Astrocyte of the cerebellum (primary cell): ENCODE measurements at regions not wholly inside any gene's neighbourhood (a gene's known extent, or its start where the extent isn't known, plus 50 kb on each side); places are given as distances from the start of the nearest gene placed in this dataset.
"Not testable (repeated sequence)": the region's sequence is repeated elsewhere in the genome, so short reads cannot be mapped to it uniquely, and the experiment has no call there.

Experiments used
- DNase-seq: peaks from one replicate; pipeline ENCODE4 v3.0.0-alpha.2; 2011; ENCODE audit warnings: low read depth
- H3K4me3 ChIP-seq: 2 replicates; pipeline ENCODE4 v1.5.1; 2011; ENCODE audit warnings: mild to moderate bottlenecking, low read depth, low read length, moderate library complexity
- CTCF ChIP-seq: IDR thresholded peaks from 2 replicates; pipeline ENCODE4 v1.5.1; 2012; ENCODE audit warnings: low read length, low read depth, moderate library complexity, mild to moderate bottlenecking; ENCODE audit errors: missing control alignments
- in situ Hi-C: cut with HindIII; loops from 2 replicates; pipeline ENCODE4 v1.10.0; 2017; ENCODE audit warnings: low sequenced_read_pairs

- H3K4me3 ChIP-seq, DNase-seq, in situ Hi-C loops: not testable (repeated sequence)
Measured at GRCh38 chr6:104676679-104677078, 183.0 kb downstream of the HACE1 start.

- DNase-seq, in situ Hi-C loops, H3K4me3 ChIP-seq: not testable (repeated sequence)
Measured at GRCh38 chr6:104675161-104675560, 184.6 kb downstream of the HACE1 start.

GRCh38 chr6:104673078-104673477 lies 186.6 kb downstream of the HACE1 start:
- DNase-seq, in situ Hi-C loops, H3K4me3 ChIP-seq: not testable (repeated sequence)

GRCh38 chr6:104671591-104671891 lies 188.2 kb downstream of the HACE1 start:
- in situ Hi-C loops, DNase-seq, H3K4me3 ChIP-seq: not testable (repeated sequence)

GRCh38 chr6:104670834-104671590 lies 188.7 kb downstream of the HACE1 start:
- in situ Hi-C loops, DNase-seq, H3K4me3 ChIP-seq: not testable (repeated sequence)

- H3K4me3 ChIP-seq: no peak overlapping the region
- no peak for TF ChIP-seq CTCF
- in situ Hi-C loops: no loop called here
- no peak for DNase-seq
Measured at GRCh38 chr6:104669483-104669882, 190.2 kb downstream of the HACE1 start.

GRCh38 chr6:104656235-104656634 lies 203.5 kb downstream of the HACE1 start:
- TF ChIP-seq CTCF: no peak
- no peak for DNase-seq
- in situ Hi-C loops: no loop called here
- H3K4me3 ChIP-seq: no peak overlapping the region

GRCh38 chr6:104653781-104654180 lies 205.9 kb downstream of the HACE1 start:
- no peak for TF ChIP-seq CTCF
- no peak for DNase-seq
- no peak overlapping the region for H3K4me3 ChIP-seq
- in situ Hi-C loops: no loop called here

GRCh38 chr6:104648347-104648746 lies 211.4 kb downstream of the HACE1 start:
- H3K4me3 ChIP-seq: no peak overlapping the region
- no peak for DNase-seq
- in situ Hi-C loops: no loop called here
- TF ChIP-seq CTCF: no peak
